ENCODE measurements at regions not wholly inside any gene's neighbourhood (a gene's known extent, or its start where the extent isn't known, plus 50 kb on each side); places are given as distances from the start of the nearest gene placed in this dataset.

DNA sequence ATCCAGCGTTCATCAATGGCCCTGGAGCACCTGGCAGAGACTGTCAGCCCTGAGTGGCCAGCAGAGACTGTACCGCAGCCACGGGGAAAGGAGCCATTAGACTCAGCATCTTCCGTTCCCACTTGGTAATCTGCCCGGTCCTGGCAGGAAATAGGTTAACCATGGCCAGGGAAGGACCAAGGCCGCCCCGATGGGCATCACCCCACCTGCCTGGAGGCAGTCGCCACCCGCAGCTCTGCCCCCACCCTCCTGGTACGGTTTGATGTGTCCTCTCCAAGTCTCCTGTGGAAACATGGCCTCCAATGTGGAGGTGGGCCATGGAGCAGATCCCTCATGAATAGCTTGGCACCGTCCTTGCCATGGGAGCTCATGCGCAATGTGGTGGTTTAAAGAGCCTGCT is 75.3 kb downstream of the RTP5 start:
- TF ChIP-seq TAF1 (IDR thresholded peaks at IDR 0.05; ENCODE audit: borderline replicate concordance, insufficient read depth, low read length), result no peak
- TF ChIP-seq, protein P1, sequence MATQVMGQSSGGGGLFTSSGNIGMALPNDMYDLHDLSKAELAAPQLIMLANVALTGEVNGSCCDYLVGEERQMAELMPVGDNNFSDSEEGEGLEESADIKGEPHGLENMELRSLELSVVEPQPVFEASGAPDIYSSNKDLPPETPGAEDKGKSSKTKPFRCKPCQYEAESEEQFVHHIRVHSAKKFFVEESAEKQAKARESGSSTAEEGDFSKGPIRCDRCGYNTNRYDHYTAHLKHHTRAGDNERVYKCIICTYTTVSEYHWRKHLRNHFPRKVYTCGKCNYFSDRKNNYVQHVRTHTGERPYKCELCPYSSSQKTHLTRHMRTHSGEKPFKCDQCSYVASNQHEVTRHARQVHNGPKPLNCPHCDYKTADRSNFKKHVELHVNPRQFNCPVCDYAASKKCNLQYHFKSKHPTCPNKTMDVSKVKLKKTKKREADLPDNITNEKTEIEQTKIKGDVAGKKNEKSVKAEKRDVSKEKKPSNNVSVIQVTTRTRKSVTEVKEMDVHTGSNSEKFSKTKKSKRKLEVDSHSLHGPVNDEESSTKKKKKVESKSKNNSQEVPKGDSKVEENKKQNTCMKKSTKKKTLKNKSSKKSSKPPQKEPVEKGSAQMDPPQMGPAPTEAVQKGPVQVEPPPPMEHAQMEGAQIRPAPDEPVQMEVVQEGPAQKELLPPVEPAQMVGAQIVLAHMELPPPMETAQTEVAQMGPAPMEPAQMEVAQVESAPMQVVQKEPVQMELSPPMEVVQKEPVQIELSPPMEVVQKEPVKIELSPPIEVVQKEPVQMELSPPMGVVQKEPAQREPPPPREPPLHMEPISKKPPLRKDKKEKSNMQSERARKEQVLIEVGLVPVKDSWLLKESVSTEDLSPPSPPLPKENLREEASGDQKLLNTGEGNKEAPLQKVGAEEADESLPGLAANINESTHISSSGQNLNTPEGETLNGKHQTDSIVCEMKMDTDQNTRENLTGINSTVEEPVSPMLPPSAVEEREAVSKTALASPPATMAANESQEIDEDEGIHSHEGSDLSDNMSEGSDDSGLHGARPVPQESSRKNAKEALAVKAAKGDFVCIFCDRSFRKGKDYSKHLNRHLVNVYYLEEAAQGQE (IDR thresholded peaks at IDR 0.05; ENCODE audit: insufficient read depth in 1 of 2, low read depth in 2 of 2, low read length in 2 of 2), result no peak
- no peak for TF ChIP-seq POLR2AphosphoS5 (IDR thresholded peaks at IDR 0.05; ENCODE audit: low read depth, low read length)
- TF ChIP-seq SIN3A (IDR thresholded peaks at IDR 0.05; ENCODE audit: borderline replicate concordance, insufficient read depth, low read length), result no peak
- no peak for TF ChIP-seq FOXP2 (optimal IDR thresholded peaks at IDR 0.05; ENCODE audit: borderline replicate concordance, extremely low read depth, extremely low read length, insufficient read depth)

DNA sequence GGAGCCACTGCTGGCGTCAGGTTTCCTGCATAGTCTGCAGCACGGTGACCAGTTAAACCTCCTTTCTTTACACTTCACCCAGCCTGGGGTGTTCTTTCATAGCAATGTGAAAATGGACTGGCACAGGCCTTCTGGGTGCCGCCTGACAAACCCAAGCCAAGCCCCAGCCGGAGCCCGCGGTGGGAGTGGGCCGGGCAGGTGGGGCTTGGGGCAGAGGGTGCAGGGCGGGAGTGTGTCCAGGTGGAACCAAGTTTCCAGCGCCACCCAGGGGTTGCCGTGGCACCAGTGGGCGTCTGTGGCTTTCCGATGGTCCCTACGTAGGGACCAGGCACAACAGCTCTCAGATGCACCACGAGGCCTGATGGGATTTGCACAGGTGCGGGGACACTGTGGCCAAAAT is 75.8 kb downstream of the RTP5 start:
- no peak for TF ChIP-seq POLR2AphosphoS5 (IDR thresholded peaks at IDR 0.05; ENCODE audit: low read depth, low read length)
- TF ChIP-seq, protein P1 (IDR thresholded peaks at IDR 0.05; ENCODE audit: insufficient read depth in 1 of 2, low read depth in 2 of 2, low read length in 2 of 2), result no peak

DNA sequence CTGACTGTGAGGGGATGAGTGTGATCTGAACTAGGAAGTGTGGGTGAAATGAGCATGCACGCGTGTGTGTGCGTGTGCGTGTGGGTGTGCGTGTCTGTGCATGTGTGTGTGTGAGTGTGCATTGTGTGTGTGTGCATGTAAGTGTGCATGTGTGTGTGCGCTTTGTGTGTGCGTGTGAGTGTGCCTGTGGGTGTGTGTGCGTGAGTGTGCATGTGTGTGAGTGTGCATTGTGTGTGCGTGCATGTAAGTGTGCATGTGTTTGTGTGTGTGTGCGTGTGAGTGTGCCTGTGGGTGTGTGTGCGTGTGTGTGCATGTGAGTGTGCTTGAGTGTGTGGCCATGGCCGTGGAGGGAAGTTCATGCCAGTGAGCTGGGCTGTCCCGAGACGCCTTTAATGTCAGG is 76.3 kb downstream of the RTP5 start:
- TF ChIP-seq TAF1 (IDR thresholded peaks at IDR 0.05; ENCODE audit: borderline replicate concordance, insufficient read depth, low read length), result no peak
- no peak for TF ChIP-seq FOXP2 (optimal IDR thresholded peaks at IDR 0.05; ENCODE audit: borderline replicate concordance, extremely low read depth, extremely low read length, insufficient read depth)
- TF ChIP-seq, protein P1 (IDR thresholded peaks at IDR 0.05; ENCODE audit: insufficient read depth in 1 of 2, low read depth in 2 of 2, low read length in 2 of 2), result no peak
- TF ChIP-seq SIN3A (IDR thresholded peaks at IDR 0.05; ENCODE audit: borderline replicate concordance, insufficient read depth, low read length), result no peak
- TF ChIP-seq POLR2AphosphoS5 (IDR thresholded peaks at IDR 0.05; ENCODE audit: low read depth, low read length), result no peak

DNA sequence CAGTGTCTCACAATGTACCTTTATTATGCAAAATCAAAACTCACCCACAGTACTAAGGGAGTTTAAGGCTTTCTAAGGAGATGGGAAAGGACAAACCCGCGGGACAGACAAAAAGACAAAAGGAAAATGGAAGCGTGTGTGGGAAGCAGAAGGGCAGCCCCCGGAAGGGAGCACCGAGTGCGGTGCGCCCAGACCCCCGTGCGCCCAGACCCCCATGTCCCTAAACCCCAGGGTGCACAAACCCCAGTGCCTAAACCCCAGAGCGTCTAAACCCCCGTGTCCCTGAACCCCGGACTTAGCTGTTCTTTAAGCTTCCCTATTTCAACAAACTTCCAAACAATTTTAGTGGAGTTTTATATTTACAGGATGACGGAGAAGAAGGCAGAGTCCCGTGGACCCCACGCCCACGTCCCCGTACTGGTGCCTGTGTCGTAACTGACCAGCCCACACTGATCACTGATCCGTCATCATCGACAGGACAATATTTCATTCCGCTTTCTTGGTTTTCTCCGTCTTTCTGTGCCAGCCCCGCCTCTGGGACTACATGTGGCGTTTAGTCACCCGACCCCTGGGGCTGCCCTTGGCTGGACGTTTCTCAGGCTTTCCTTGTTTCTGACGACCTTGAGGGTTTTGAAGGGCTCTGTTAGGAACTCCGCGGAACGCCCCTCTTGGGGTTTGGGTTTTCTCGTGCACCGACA is 76.9 kb downstream of the RTP5 start:
- TF ChIP-seq SIN3A (IDR thresholded peaks at IDR 0.05; ENCODE audit: borderline replicate concordance, insufficient read depth, low read length), result no peak
- TF ChIP-seq, protein P1 (IDR thresholded peaks at IDR 0.05; ENCODE audit: insufficient read depth in 1 of 2, low read depth in 2 of 2, low read length in 2 of 2), result no peak
- TF ChIP-seq TAF1 (IDR thresholded peaks at IDR 0.05; ENCODE audit: borderline replicate concordance, insufficient read depth, low read length), result no peak
- TF ChIP-seq FOXP2 (optimal IDR thresholded peaks at IDR 0.05; ENCODE audit: borderline replicate concordance, extremely low read depth, extremely low read length, insufficient read depth), result no peak
- TF ChIP-seq POLR2AphosphoS5 (IDR thresholded peaks at IDR 0.05; ENCODE audit: low read depth, low read length), result no peak

DNA sequence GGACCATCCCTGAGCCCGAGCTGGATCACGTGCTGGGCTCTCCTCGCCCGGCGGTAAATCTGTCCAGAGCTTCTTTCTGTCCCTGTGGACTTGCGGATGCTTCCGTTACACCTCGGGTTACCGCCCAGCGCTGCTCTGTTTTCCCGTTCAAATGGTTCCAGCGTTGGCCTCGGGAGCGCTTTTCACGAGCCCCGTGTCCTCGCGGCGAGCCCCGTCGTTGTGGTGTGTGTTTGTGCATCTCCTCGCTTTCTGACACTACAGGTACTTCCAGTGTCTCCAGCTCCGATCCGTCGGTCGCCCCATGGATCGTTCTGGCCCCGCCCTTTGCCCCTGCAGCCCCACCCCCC is 77.4 kb downstream of the RTP5 start:
- TF ChIP-seq, protein P1 (IDR thresholded peaks at IDR 0.05; ENCODE audit: insufficient read depth in 1 of 2, low read depth in 2 of 2, low read length in 2 of 2), result no peak
- TF ChIP-seq POLR2AphosphoS5 (IDR thresholded peaks at IDR 0.05; ENCODE audit: low read depth, low read length) (no peak), SIN3A (IDR thresholded peaks at IDR 0.05; ENCODE audit: borderline replicate concordance, insufficient read depth, low read length) (no peak)
